ENCODE measurements at regions not wholly inside any gene's neighbourhood (a gene's known extent, or its start where the extent isn't known, plus 50 kb on each side); places are given as distances from the start of the nearest gene placed in this dataset.
"Not testable (repeated sequence)": the region's sequence is repeated elsewhere in the genome, so short reads cannot be mapped to it uniquely, and the experiment has no call there.

GRCh38 chr2:226116346-226116745 lies 683.3 kb downstream of the IRS1 start:
- in situ Hi-C loops (cut with MboI; ENCODE audit: low sequenced_read_pairs), result no loop called here

- in situ Hi-C loops (cut with MboI; ENCODE audit: low sequenced_read_pairs), result no loop called here
These were observed 683.8 kb downstream of the IRS1 start for GRCh38 chr2:226115832-226116200.

GRCh38 chr2:226115102-226115831 lies 684.4 kb downstream of the IRS1 start:
- in situ Hi-C loops (cut with MboI; ENCODE audit: low sequenced_read_pairs), result no loop called here

GRCh38 chr2:226114436-226114835 lies 685.2 kb downstream of the IRS1 start:
- in situ Hi-C loops (cut with MboI; ENCODE audit: low sequenced_read_pairs), result no loop called here

DNA sequence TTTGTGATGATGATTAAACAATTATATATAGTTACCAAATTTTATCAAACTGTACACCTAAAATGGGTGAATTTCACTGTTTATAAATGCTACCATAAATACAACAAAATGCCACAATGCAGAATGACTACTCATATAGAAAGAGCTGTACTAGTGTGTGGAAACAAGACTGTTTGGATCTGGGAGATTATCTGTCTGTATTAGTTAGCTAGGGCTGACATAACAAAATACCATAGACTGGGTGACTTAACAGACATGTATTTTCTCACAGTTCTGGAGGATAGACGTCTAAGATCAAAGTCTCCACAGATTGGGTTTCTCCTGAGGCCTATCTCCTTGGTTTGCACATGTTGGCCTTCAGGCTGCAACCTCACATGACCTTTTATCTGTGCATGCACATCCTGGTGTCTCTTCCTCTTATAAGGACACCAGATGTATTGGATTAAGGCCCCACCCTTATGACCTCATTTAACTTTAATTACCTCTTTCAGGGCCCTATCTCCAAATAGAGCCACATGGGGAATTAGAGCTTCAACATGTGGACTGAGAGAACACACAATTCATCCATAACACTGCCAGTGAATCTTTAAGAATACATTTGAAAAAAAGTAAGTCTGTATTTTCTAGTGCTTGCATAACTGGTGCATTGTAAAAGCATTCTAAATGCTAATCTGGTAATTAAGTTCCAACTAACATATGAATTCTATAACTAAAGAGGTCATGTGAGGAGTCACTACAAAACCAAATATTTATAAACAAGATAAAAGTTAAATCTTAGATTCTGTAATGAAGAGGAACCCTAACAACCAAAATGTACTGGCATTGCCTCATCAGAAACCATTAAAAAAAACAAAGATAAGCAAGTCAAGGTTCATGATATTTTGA lies 699.6 kb downstream of the NYAP2 start:
- in situ Hi-C loops (cut with MboI; ENCODE audit: low sequenced_read_pairs), result no loop called here

- in situ Hi-C loops (cut with MboI; ENCODE audit: low sequenced_read_pairs), result no loop called here
These were observed 695.5 kb downstream of the NYAP2 start for GRCh38 chr2:226095058-226095457.

DNA sequence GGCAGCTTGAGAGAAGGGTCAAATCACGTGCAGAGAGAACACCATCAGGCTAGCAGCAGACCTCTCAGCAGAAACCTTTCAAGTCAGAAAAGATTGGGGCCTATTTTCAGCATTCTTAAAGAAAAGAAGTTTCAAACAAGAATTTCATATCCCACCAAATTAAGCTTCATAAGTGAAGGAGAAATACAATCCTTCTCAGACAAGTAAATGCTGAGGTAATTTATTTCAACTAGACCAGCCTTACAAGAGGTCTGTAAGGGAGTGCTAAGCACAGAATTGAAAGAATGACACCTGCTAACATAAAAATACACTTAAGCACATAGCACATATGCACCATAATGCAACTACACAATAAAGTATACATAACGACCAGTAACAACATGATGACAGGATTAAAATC lies 693.9 kb downstream of the NYAP2 start:
- in situ Hi-C loops (cut with MboI; ENCODE audit: low sequenced_read_pairs), result no loop called here

DNA sequence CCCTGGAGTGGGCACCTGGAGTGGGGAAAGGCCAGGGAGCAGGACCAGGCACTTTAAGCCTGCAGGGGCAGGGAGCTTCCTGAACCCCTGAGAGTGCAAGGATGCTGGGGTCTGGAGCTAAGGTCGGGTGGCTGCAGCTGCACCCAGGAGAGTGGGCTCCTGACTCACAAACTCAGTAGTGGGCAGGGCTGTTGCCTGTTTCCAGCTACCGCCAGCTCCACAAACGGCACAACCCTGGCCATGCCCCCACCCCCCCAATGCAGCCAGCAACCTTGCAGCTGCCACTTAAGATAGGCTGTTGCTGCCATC lies 688.8 kb downstream of the NYAP2 start:
- in situ Hi-C loops (cut with MboI; ENCODE audit: low sequenced_read_pairs), result no loop called here

DNA sequence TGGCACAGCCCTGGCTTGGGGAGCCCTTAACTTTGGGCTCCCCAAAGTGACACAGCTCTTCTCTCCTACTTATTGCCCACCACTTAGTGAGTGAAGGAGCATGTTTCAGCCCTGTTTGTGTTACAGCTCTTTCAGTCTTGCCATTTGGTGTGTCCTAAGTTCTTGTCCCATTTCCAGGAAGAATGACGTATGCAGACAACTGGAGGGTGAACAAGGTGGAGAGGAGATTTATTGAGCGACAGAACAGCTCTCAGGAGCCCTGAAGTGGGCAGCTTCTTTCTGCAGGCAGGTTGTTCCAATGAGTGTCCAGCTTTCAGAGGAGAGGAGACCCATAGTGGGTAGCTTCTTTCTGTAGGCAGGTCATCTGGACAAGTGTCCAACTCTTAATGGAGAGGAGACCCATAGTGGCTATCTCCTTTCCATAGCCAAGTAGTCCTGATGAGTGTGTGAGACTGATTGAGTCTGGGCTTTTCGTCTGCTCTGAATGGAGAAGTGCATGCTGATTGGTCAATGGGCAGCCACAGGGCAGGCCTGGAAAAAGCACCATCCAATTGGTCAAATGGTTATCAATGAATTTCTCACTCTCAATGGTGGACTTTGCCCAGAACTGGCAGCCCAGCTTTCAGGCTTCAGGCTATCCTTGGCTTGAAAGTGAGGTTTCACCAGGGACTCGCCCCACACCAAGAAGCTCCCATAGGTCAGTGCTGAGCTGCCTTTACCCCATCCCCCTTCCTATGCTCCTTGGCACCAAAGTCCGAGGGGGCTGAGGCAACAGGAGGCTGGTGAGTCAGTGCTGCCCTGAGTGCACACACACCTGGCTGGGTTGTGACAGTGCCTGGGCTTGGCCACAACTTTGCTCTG lies 688.2 kb downstream of the NYAP2 start:
- in situ Hi-C loops (cut with MboI; ENCODE audit: low sequenced_read_pairs), result no loop called here

DNA sequence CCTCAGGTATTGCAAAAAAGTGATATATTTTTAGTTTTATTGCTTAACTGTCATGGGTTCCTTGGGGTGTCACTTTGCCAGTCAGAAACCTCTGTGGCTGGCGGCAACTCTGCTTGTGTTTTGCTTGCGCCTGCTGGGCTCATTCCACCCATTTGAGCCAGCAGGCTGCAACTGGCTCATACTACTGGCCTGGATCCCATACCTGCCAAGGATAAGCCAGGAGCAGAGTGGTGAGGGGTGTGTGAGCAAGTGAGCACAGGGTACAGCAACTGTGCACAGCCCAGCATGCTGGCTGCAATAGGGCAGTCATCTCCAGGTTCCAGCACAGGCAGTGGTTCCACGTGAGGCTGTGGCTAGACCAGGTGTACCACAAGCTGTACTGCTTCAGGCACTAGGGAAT lies 687.5 kb downstream of the NYAP2 start:
- in situ Hi-C loops (cut with MboI; ENCODE audit: low sequenced_read_pairs), result no loop called here

GRCh38 chr2:226086190-226086589 lies 686.7 kb downstream of the NYAP2 start:
- in situ Hi-C loops (cut with MboI; ENCODE audit: low sequenced_read_pairs), result no loop called here

- in situ Hi-C loops (cut with MboI; ENCODE audit: low sequenced_read_pairs), result not testable (repeated sequence)
These were observed 685.9 kb downstream of the NYAP2 start for GRCh38 chr2:226085425-226085824.

GRCh38 chr2:226080334-226080733 lies 680.8 kb downstream of the NYAP2 start:
- in situ Hi-C loops (cut with MboI; ENCODE audit: low sequenced_read_pairs), result no loop called here

GRCh38 chr2:226079671-226080181 lies 680.2 kb downstream of the NYAP2 start:
- in situ Hi-C loops (cut with MboI; ENCODE audit: low sequenced_read_pairs), result no loop called here

- in situ Hi-C loops (cut with MboI; ENCODE audit: low sequenced_read_pairs), result no loop called here
These were observed 679.7 kb downstream of the NYAP2 start for GRCh38 chr2:226079196-226079595.

DNA sequence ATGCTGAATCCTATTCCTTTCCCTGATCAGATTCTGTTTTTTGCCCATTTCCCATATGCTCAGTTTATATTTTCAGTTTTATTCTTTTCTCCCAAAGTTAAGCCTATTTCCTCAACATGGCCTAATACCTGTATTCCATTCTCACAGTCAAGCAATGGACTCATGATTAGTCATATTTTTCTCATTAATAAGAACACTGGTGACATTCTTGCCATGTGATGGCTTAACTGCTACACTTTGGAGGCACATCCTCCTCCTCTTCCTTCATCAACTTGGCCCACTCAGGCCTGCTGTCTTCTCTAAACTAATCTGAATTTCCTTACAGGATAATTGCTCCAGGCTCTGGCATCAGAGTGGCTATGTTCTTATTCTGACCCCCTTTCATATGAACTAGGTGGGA lies 679.2 kb downstream of the NYAP2 start:
- in situ Hi-C loops (cut with MboI; ENCODE audit: low sequenced_read_pairs), result no loop called here

DNA sequence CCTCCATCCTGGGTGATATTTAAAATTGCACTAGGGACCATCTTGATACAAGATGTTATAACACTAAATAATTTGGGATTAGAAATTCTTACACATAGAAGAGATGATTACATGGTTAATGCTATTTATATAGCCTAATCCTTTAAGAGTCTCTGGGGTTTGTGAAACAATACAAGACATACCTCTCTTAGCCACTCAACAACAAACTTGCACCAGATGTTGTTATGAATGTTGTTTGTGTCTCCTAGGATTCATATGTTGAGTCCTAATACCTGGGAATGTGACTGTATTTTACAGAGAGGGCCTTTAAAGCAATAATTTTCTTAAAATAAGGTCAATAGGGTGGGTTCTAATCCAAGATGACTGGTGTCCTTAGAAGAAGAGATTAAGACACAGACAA lies 678.3 kb downstream of the NYAP2 start:
- in situ Hi-C loops (cut with MboI; ENCODE audit: low sequenced_read_pairs), result no loop called here

GRCh38 chr2:226077031-226077430 lies 677.5 kb downstream of the NYAP2 start:
- in situ Hi-C loops (cut with MboI; ENCODE audit: low sequenced_read_pairs), result no loop called here

DNA sequence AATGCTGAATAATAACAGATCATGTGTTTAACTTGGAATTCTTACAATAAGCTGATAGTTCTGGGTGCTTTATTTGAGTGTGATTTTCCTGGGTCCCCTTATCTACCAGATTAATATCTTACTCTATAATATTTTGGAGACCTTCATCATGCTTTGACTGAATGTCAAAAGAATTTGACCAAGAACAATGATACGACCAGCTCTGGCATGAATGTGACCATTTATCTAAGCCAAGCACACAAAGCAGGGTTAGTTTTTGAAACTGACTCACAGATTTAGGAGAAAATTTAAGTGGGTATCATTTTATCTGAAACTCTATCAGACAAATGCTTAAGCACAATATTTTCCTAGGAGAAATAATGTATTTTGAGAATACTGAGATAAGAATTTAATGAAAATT lies 677.0 kb downstream of the NYAP2 start:
- in situ Hi-C loops (cut with MboI; ENCODE audit: low sequenced_read_pairs), result no loop called here

DNA sequence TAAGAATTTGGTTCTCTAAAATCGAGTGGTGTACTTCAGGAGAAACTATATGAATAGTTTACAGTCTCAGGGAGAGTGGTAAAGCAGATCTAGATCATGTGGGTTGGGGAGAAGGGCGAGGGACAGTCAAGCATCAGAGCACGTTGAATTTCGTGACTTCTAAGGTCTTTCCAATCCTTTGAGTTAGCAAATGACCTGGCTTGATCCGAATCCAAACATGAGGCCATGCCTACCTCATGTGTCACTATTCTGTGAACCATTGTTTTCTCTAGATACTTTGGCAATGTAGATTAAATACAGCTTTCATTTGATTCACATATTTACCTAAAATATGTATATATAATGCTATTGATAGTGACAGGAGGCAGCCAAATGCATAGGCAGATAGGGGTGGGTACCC lies 674.9 kb downstream of the NYAP2 start:
- in situ Hi-C loops (cut with MboI; ENCODE audit: low sequenced_read_pairs), result no loop called here

DNA sequence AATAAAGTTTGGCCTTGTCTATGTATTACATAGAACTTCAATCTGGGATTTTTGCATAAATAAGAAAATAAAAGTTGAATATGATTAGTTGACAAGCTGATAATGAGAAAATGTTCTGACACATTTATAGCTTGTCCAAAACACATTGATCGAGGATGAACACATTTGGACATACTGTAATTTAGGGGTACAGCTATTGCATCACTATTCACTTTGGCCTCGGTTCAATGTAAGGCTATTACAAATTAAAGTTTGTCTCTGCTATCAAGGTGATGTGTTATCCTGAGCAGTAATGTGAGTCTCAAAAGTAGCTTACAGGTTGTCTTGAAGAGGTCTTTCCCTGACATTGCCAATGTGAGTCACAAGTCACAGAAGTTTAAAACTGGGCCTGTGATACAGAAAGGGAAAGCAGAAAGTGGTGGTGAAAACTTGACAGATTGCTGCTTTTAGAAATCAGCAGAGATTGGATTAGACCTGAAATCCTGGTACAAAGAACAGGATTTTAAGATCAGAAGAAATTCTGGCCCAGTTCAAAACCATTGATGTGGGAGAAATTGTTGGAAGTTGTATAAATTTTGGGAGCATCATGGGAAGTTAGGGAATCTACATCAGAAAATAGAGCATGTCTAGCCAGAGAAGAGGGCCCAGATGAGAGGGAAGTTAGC lies 674.1 kb downstream of the NYAP2 start:
- in situ Hi-C loops (cut with MboI; ENCODE audit: low sequenced_read_pairs), result no loop called here
